DND-41 (cell line): ENCODE measurements at regions not wholly inside any gene's neighbourhood (a gene's known extent, or its start where the extent isn't known, plus 50 kb on each side); places are given as distances from the start of the nearest gene placed in this dataset.

Experiments used
- ATAC-seq: fragments of 200-7000 bp; cut with Tn5 transposase; 3 replicates; pipeline ENCODE4 v1.9.1; 2021; ENCODE audit warnings: low read depth; ENCODE audit not compliant: insufficient read depth
- DNase-seq: peaks from one replicate; pipeline ENCODE4 v3.0.0-alpha.2; 2020
- H2AFZ ChIP-seq: 2 replicates; pipeline ENCODE4 v1.6.0; 2012; ENCODE audit warnings: low read depth, low read length
- H3K27ac ChIP-seq: 2 replicates; pipeline ENCODE4 v1.5.1; 2012; ENCODE audit warnings: low read length, inconsistent platforms
- H3K27me3 ChIP-seq: fragments of 200-600 bp; sonication (generic); 2 replicates; pipeline ENCODE4 v1.6.0; 2012; ENCODE audit warnings: low read length, mild to moderate bottlenecking, inconsistent platforms; ENCODE audit not compliant: insufficient read depth, poor library complexity
- H3K36me3 ChIP-seq: 2 replicates; pipeline ENCODE4 v1.5.1; 2012; ENCODE audit warnings: low read length, inconsistent platforms; ENCODE audit not compliant: insufficient read depth
- H3K4me1 ChIP-seq: 2 replicates; pipeline ENCODE4 v1.5.1; 2012; ENCODE audit warnings: mild to moderate bottlenecking, low read length; ENCODE audit not compliant: insufficient read depth
- H3K4me2 ChIP-seq: 2 replicates; pipeline ENCODE4 v1.6.0; 2012; ENCODE audit warnings: mild to moderate bottlenecking, moderate library complexity, low read length, inconsistent platforms; ENCODE audit not compliant: insufficient read depth
- H3K4me3 ChIP-seq, 2 experiments: fragments of 200-600 bp in 1 of 2; shearing (Covaris generic) in 1 of 2; 2 replicates each; pipeline ENCODE4 v1.5.1; 2012 to 2016; ENCODE audit warnings: inconsistent platforms in 2 of 2, low read length in 2 of 2, mild to moderate bottlenecking in 2 of 2, low read depth in 1 of 2, moderate library complexity in 1 of 2
- H3K79me2 ChIP-seq: 2 replicates; pipeline ENCODE4 v1.6.0; 2012; ENCODE audit warnings: low read length, inconsistent platforms; ENCODE audit not compliant: insufficient read depth
- H3K9ac ChIP-seq: 2 replicates; pipeline ENCODE4 v1.6.0; 2012; ENCODE audit warnings: low read depth, mild to moderate bottlenecking, inconsistent platforms, low read length, moderate library complexity
- H3K9me3 ChIP-seq: 2 replicates; pipeline ENCODE4 v1.5.1; 2012; ENCODE audit warnings: low read length, moderate library complexity, mild to moderate bottlenecking, inconsistent platforms; ENCODE audit not compliant: insufficient read depth, severe bottlenecking
- H4K20me1 ChIP-seq: 2 replicates; pipeline ENCODE4 v1.6.0; 2012; ENCODE audit warnings: low read length; ENCODE audit not compliant: insufficient read depth
- EZH2 ChIP-seq: IDR thresholded peaks from 3 replicates; pipeline ENCODE4 v1.6.1; 2012; ENCODE audit warnings: borderline replicate concordance, low read depth, mild to moderate bottlenecking, moderate library complexity, low read length, inconsistent platforms; ENCODE audit not compliant: severe bottlenecking
- TF ChIP-seq, protein P1 (sequence below): IDR thresholded peaks from 2 replicates; pipeline ENCODE4 v1.5.1; 2012; ENCODE audit warnings: borderline replicate concordance, low read length, moderate library complexity, mild to moderate bottlenecking; ENCODE audit not compliant: poor library complexity, severe bottlenecking; ENCODE audit errors: extremely low read depth

GRCh38 chr5:174355208-174355612, 309.7 kb downstream of the NSG2 start:
- H3K27me3 ChIP-seq = no peaks in the 10 kb centered on the region
- DNase-seq = no peak
- H3K4me3 ChIP-seq = no peak overlapping the region
- TF ChIP-seq, protein P1, sequence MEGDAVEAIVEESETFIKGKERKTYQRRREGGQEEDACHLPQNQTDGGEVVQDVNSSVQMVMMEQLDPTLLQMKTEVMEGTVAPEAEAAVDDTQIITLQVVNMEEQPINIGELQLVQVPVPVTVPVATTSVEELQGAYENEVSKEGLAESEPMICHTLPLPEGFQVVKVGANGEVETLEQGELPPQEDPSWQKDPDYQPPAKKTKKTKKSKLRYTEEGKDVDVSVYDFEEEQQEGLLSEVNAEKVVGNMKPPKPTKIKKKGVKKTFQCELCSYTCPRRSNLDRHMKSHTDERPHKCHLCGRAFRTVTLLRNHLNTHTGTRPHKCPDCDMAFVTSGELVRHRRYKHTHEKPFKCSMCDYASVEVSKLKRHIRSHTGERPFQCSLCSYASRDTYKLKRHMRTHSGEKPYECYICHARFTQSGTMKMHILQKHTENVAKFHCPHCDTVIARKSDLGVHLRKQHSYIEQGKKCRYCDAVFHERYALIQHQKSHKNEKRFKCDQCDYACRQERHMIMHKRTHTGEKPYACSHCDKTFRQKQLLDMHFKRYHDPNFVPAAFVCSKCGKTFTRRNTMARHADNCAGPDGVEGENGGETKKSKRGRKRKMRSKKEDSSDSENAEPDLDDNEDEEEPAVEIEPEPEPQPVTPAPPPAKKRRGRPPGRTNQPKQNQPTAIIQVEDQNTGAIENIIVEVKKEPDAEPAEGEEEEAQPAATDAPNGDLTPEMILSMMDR = no peak
- no peak for TF ChIP-seq EZH2
- no peaks in the 10 kb centered on the region for H3K36me3 ChIP-seq
- H2AFZ ChIP-seq = no peak overlapping the region
- no peak for ATAC-seq
- H3K9ac ChIP-seq = no peak overlapping the region
- H3K4me2 ChIP-seq = no peak overlapping the region
- H3K4me1 ChIP-seq = no peaks in the 10 kb centered on the region
- no peaks in the 10 kb centered on the region for H3K9me3 ChIP-seq
- H4K20me1 ChIP-seq = no peaks in the 10 kb centered on the region
- no peaks in the 10 kb centered on the region for H3K79me2 ChIP-seq
- H3K27ac ChIP-seq = no peak overlapping the region

DNA sequence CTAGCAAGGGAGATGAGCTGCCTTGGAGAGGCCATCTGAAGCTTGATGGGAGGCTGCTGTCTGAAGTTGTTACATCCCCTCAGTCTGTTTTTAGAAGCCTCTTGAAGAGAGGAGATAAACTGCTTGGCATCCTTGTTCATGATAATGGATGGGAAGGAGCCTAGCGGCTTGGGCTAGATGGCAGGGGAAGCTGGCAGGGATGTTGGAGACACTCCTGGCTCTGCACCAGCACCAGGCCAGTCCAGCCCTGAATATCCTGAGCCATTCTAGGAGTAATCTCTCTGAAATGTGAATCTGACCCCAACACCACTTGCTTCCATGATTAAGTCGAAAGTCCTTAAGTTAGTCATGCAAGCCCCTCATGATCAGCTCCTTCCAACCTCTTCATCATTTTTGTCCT, 310.5 kb downstream of the NSG2 start:
- no peak overlapping the region for H3K27ac ChIP-seq
- no peaks in the 10 kb centered on the region for H3K4me1 ChIP-seq
- no peak overlapping the region for H3K4me2 ChIP-seq
- no peak overlapping the region for H2AFZ ChIP-seq
- no peak for ATAC-seq
- no peaks in the 10 kb centered on the region for H3K9me3 ChIP-seq
- no peaks in the 10 kb centered on the region for H3K36me3 ChIP-seq
- H3K9ac ChIP-seq = no peak overlapping the region
- no peaks in the 10 kb centered on the region for H4K20me1 ChIP-seq
- no peak for TF ChIP-seq EZH2
- TF ChIP-seq, protein P1 = no peak
- no peaks in the 10 kb centered on the region for H3K79me2 ChIP-seq
- H3K4me3 ChIP-seq = no peak overlapping the region
- DNase-seq = no peak
- no peaks in the 10 kb centered on the region for H3K27me3 ChIP-seq

- no peaks in the 10 kb centered on the region for H3K9me3 ChIP-seq
- H3K27me3 ChIP-seq = no peaks in the 10 kb centered on the region
- no peak overlapping the region for H3K4me3 ChIP-seq
- TF ChIP-seq, protein P1 = no peak
- no peak for TF ChIP-seq EZH2
- no peaks in the 10 kb centered on the region for H4K20me1 ChIP-seq
- ATAC-seq (no peak), DNase-seq (no peak)
- no peaks in the 10 kb centered on the region for H3K4me1 ChIP-seq
- H3K9ac ChIP-seq = no peak overlapping the region
- no peaks in the 10 kb centered on the region for H3K79me2 ChIP-seq
- H3K36me3 ChIP-seq = no peaks in the 10 kb centered on the region
- H3K27ac ChIP-seq = no peak overlapping the region
- H3K4me2 ChIP-seq = no peak overlapping the region
- H2AFZ ChIP-seq = no peak overlapping the region
These were observed 311.0 kb downstream of the NSG2 start for GRCh38 chr5:174356536-174356935.

DNA sequence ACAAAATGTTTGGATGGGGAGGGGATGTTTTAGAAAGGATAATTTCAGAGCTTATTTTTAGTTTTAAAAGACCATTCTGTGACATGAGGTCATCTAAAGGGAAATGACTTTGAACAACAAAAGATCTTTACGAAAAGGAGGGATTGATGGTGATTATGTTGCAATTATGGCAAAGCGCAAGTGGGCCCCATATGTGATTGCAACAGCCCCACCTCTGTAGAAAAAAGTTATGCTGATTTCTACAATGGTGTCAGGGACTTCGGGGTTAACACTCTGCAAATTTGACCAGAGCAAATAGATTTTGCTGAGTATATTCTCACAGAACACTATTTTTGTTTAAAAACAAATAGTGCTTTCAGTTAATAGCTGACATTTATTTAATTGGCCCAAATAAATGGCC, 312.8 kb downstream of the NSG2 start:
- H3K36me3 ChIP-seq = no peaks in the 10 kb centered on the region
- no peak for DNase-seq
- H3K9me3 ChIP-seq = peaks cover 4% of the 10 kb centered on the region
- H3K4me2 ChIP-seq = no peak overlapping the region
- no peaks in the 10 kb centered on the region for H3K27me3 ChIP-seq
- no peak for ATAC-seq
- H3K4me1 ChIP-seq = no peaks in the 10 kb centered on the region
- H2AFZ ChIP-seq = no peak overlapping the region
- no peak overlapping the region for H3K4me3 ChIP-seq
- TF ChIP-seq EZH2 = no peak
- TF ChIP-seq, protein P1 = no peak
- H3K79me2 ChIP-seq = no peaks in the 10 kb centered on the region
- H3K27ac ChIP-seq = no peak overlapping the region
- no peaks in the 10 kb centered on the region for H4K20me1 ChIP-seq
- no peak overlapping the region for H3K9ac ChIP-seq
